OCI-LY7 (cell line): ENCODE measurements at regions not wholly inside any gene's neighbourhood (a gene's known extent, or its start where the extent isn't known, plus 50 kb on each side); places are given as distances from the start of the nearest gene placed in this dataset.

ENCODE experiments used
- BruUV-seq: library from RNA; stranded (reverse); fragments of 400-500 nt; replicated peaks from 2 replicates; lab custom pipeline; 2021; lab: Mats Ljungman, UMichigan
- CTCF ChIA-PET: fragments of 300-600 bp; sonication (Branson Sonifier 250); formaldehyde crosslinking; loops from one replicate; lab custom pipeline; 2022; ENCODE audit warnings: antibody characterized with exemption; ENCODE audit not compliant: unreplicated experiment; lab: Charles Lee
- POLR2A ChIA-PET: fragments of 300-600 bp; sonication (Branson Sonifier 250); formaldehyde crosslinking; loops from one replicate; lab custom pipeline; 2022; ENCODE audit warnings: antibody characterized with exemption; lab: Charles Lee
- DNase-seq: peaks from one replicate; pipeline ENCODE4 v3.0.0-alpha.2; 2015; ENCODE audit warnings: low spot score
- H2AFZ ChIP-seq: fragments of 200-600 bp; sonication (generic), shearing (Covaris generic); 2 replicates; pipeline ENCODE4 v1.6.1; 2014; ENCODE audit warnings: mild to moderate bottlenecking, antibody characterized with exemption, low read length, moderate library complexity
- H3K27ac ChIP-seq: fragments of 200-600 bp; sonication (generic); 2 replicates; pipeline ENCODE4 v1.5.1; 2014; ENCODE audit warnings: mixed run types, low read depth, mild to moderate bottlenecking, moderate library complexity, low read length, inconsistent platforms; ENCODE audit not compliant: poor library complexity, severe bottlenecking
- H3K36me3 ChIP-seq: fragments of 200-600 bp; sonication (generic); 2 replicates; pipeline ENCODE4 v1.6.1; 2014; ENCODE audit warnings: mild to moderate bottlenecking, antibody characterized with exemption, low read length, moderate library complexity, mixed read lengths; ENCODE audit not compliant: insufficient read depth
- H3K4me1 ChIP-seq: fragments of 200-600 bp; sonication (generic); 2 replicates; pipeline ENCODE4 v1.5.1; 2014; ENCODE audit warnings: mild to moderate bottlenecking, low read length; ENCODE audit not compliant: insufficient read depth, poor library complexity, severe bottlenecking
- H3K4me2 ChIP-seq: fragments of 200-600 bp; sonication (generic); 2 replicates; pipeline ENCODE4 v1.6.1; 2014; ENCODE audit warnings: mild to moderate bottlenecking, low read length
- H3K4me3 ChIP-seq: fragments of 200-600 bp; sonication (generic); 2 replicates; pipeline ENCODE4 v1.5.1; 2014; ENCODE audit warnings: mild to moderate bottlenecking, low read depth, low read length; ENCODE audit not compliant: poor library complexity, severe bottlenecking
- H3K79me2 ChIP-seq: fragments of 200-600 bp; sonication (generic); 2 replicates; pipeline ENCODE4 v1.6.1; 2016; ENCODE audit warnings: low read depth, mild to moderate bottlenecking, low read length, moderate library complexity, mixed read lengths; ENCODE audit not compliant: insufficient read depth
- H3K9me2 ChIP-seq: fragments of 200-600 bp; sonication (generic); 2 replicates; pipeline ENCODE4 v1.6.1; 2016; ENCODE audit warnings: mild to moderate bottlenecking, low read length, mixed read lengths; ENCODE audit not compliant: insufficient read depth
- H3K9me3 ChIP-seq: fragments of 200-600 bp; sonication (generic); 2 replicates; pipeline ENCODE4 v1.6.1; 2014; ENCODE audit warnings: mild to moderate bottlenecking, mixed run types, low read length, mixed read lengths
- H4K20me1 ChIP-seq: fragments of 200-600 bp; sonication (generic); 2 replicates; pipeline ENCODE4 v1.6.1; 2014; ENCODE audit warnings: mild to moderate bottlenecking, antibody characterized with exemption, low read length, moderate library complexity, mixed read lengths; ENCODE audit not compliant: insufficient read depth
- CTCF ChIP-seq: fragments of 200-600 bp; sonication (generic); conservative IDR thresholded peaks from 2 replicates; pipeline ENCODE4 v1.5.1; 2014; ENCODE audit warnings: mild to moderate bottlenecking, antibody characterized with exemption, low read length, moderate library complexity, mixed read lengths
- EZH2phosphoT487 ChIP-seq: fragments of 200-600 bp; sonication (generic); IDR thresholded peaks from 2 replicates; pipeline ENCODE4 v1.6.1; 2018; ENCODE audit warnings: low read depth, borderline replicate concordance, mild to moderate bottlenecking, mixed run types, antibody characterized with exemption, low read length, moderate library complexity, mixed read lengths
- intact Hi-C: fragments of 100-400 bp; cut with micrococcal nuclease; formaldehyde crosslinking; loops from one replicate; pipeline ENCODE4 v1.10.0; 2022; ENCODE audit not compliant: unreplicated experiment

GRCh38 chr13:57829496-57829895 is 198.0 kb downstream of the PCDH17 start:
- no TSS peak for BruUV-seq
- Histone ChIP-seq H3K9me3 (no peaks in the 10 kb centered on the region; the same call in 1 of the 2 replicates), H4K20me1 (no peaks in the 10 kb centered on the region), H3K4me3 (no peak overlapping the region), H2AFZ (no peak overlapping the region), H3K9me2 (no peaks in the 10 kb centered on the region), H3K79me2 (no peaks in the 10 kb centered on the region), H3K4me2 (no peak overlapping the region), H3K4me1 (no peaks in the 10 kb centered on the region), H3K27ac (no peak overlapping the region), H3K36me3 (no peaks in the 10 kb centered on the region)
- TF ChIP-seq EZH2phosphoT487 (no peak), CTCF (no peak)
- ChIA-PET CTCF (no interaction called here), POLR2A (no interaction called here)
- intact Hi-C loops, result no loop called here
- DNase-seq, result no peak

DNA sequence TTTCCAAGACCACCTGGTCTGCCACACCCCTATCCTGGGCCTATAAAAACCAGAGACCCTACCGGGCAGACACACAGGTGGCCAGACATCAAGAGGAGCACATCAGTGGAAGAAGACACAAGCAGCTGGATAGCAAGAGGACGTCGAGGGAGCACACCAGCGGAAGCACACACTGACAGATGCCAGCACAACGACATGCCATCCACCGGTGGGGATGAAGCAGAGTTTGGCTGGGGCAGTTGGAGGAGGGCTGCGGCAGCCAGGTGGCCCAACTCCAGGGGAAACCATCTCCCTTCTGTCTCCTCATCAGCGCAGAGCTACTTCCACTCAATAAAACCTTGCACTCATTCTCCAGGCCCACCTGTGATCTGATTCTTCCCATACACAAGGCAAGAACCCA is 200.6 kb downstream of the PCDH17 start:
- BruUV-seq, result no TSS peak
- intact Hi-C loops, result no loop called here
- Histone ChIP-seq H3K27ac (no peak overlapping the region), H3K4me2 (no peak overlapping the region), H3K9me3 (no peaks in the 10 kb centered on the region), H3K36me3 (no peaks in the 10 kb centered on the region), H4K20me1 (no peaks in the 10 kb centered on the region), H3K79me2 (no peaks in the 10 kb centered on the region), H3K4me3 (no peak overlapping the region), H2AFZ (no peak overlapping the region), H3K9me2 (no peaks in the 10 kb centered on the region), H3K4me1 (no peaks in the 10 kb centered on the region)
- ChIA-PET CTCF (no interaction called here), POLR2A (no interaction called here)
- TF ChIP-seq CTCF, result no peak
- TF ChIP-seq EZH2phosphoT487, result no peak
- DNase-seq, result no peak

DNA sequence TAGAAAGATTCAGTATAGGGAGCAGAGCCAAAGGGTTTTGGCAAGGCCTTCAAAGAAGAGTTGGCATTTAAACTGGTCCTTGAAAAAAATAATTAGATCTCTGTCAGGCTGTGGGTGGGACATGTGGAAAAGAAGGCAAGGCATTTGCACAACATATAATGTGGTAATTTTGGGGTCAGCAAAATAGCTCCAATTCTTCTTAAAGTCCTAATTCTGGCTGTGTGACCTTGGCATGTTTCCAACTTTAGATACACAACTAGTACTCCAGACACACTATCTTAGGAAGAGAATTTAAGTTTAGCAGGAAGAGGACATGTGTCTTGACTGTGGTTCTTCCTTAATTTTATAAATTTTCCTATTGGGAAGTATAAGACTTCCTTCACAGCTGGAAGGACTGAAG is 206.3 kb downstream of the PCDH17 start:
- Histone ChIP-seq H3K27ac (no peak overlapping the region), H3K9me2 (no peaks in the 10 kb centered on the region), H3K4me2 (no peak overlapping the region), H3K9me3 (no peaks in the 10 kb centered on the region), H4K20me1 (no peaks in the 10 kb centered on the region), H3K36me3 (no peaks in the 10 kb centered on the region), H3K4me1 (no peaks in the 10 kb centered on the region), H3K4me3 (no peak overlapping the region), H2AFZ (no peak overlapping the region), H3K79me2 (no peaks in the 10 kb centered on the region)
- intact Hi-C loops, result no loop called here
- ChIA-PET POLR2A (no interaction called here), CTCF (no interaction called here)
- TF ChIP-seq CTCF (no peak), EZH2phosphoT487 (no peak)
- no peak for DNase-seq
- no TSS peak for BruUV-seq
